A673 (cell line): ENCODE measurements at regions not wholly inside any gene's neighbourhood (a gene's known extent, or its start where the extent isn't known, plus 50 kb on each side); places are given as distances from the start of the nearest gene placed in this dataset.

Source experiments
- BruUV-seq: library from RNA; stranded (reverse); fragments of 400-500 nt; replicated peaks from 2 replicates; lab custom pipeline; 2021; lab: Mats Ljungman, UMichigan
- CTCF ChIA-PET: fragments of 300-600 bp; sonication (Branson Sonifier 250); formaldehyde crosslinking; loops from one replicate; lab custom pipeline; 2022; ENCODE audit warnings: antibody characterized with exemption; lab: Charles Lee
- POLR2A ChIA-PET: fragments of 300-600 bp; sonication (Branson Sonifier 250); formaldehyde crosslinking; loops from one replicate; lab custom pipeline; 2022; ENCODE audit warnings: antibody characterized with exemption; ENCODE audit not compliant: low non-redundant PET; lab: Charles Lee
- DNase-seq: peaks from one replicate; pipeline ENCODE4 v3.0.0-alpha.2; 2015; ENCODE audit warnings: low spot score
- H3K27ac ChIP-seq: fragments of 200-600 bp; sonication (generic); 2 replicates; pipeline ENCODE4 v1.5.1; 2016; ENCODE audit warnings: mixed run types, low read depth, mild to moderate bottlenecking, mixed read lengths, antibody characterized with exemption, low read length; ENCODE audit not compliant: poor library complexity, severe bottlenecking
- H3K27me3 ChIP-seq: fragments of 200-600 bp; sonication (generic); replicated peaks from 2 replicates; pipeline ENCODE4 v1.6.1; 2017; ENCODE audit warnings: mixed run types, low read depth, mild to moderate bottlenecking, mixed read lengths, antibody characterized with exemption, low read length; ENCODE audit not compliant: insufficient read depth, poor library complexity
- H3K36me3 ChIP-seq: fragments of 200-600 bp; sonication (generic); 2 replicates; pipeline ENCODE4 v1.6.1; 2016; ENCODE audit warnings: mixed run types, mild to moderate bottlenecking, mixed read lengths, antibody characterized with exemption, low read length; ENCODE audit not compliant: insufficient read depth, poor library complexity, severe bottlenecking
- H3K4me1 ChIP-seq: fragments of 200-600 bp; sonication (generic); 2 replicates; pipeline ENCODE4 v1.6.1; 2017; ENCODE audit warnings: mixed run types, mild to moderate bottlenecking, mixed read lengths, antibody characterized with exemption, low read length; ENCODE audit not compliant: insufficient read depth, poor library complexity, severe bottlenecking
- H3K4me3 ChIP-seq: fragments of 200-600 bp; sonication (generic); 2 replicates; pipeline ENCODE4 v1.5.1; 2016; ENCODE audit warnings: low read depth, mixed run types, mild to moderate bottlenecking, mixed read lengths, low read length; ENCODE audit not compliant: poor library complexity, severe bottlenecking
- H3K9me3 ChIP-seq: fragments of 200-600 bp; sonication (generic); 2 replicates; pipeline ENCODE4 v1.6.1; 2016; ENCODE audit warnings: mixed run types, low read depth, mild to moderate bottlenecking, mixed read lengths, antibody characterized with exemption, low read length; ENCODE audit not compliant: poor library complexity, severe bottlenecking
- CTCF ChIP-seq: fragments of 300-800, 200-600 bp; sonication (generic); conservative IDR thresholded peaks from 2 replicates; pipeline ENCODE4 v1.5.1; 2017; ENCODE audit warnings: low read depth, mild to moderate bottlenecking, antibody characterized with exemption, low read length, moderate library complexity, mixed read lengths
- EZH2 ChIP-seq: fragments of 200-600 bp; sonication (generic); IDR thresholded peaks from 2 replicates; pipeline ENCODE4 v1.6.1; 2017; ENCODE audit warnings: borderline replicate concordance, low read depth, mild to moderate bottlenecking, mixed read lengths, antibody characterized with exemption, low read length; ENCODE audit not compliant: poor library complexity, severe bottlenecking
- intact Hi-C: fragments of 100-400 bp; cut with micrococcal nuclease; formaldehyde crosslinking; loops from one replicate; pipeline ENCODE4 v1.10.0; 2022; ENCODE audit not compliant: unreplicated experiment

DNA sequence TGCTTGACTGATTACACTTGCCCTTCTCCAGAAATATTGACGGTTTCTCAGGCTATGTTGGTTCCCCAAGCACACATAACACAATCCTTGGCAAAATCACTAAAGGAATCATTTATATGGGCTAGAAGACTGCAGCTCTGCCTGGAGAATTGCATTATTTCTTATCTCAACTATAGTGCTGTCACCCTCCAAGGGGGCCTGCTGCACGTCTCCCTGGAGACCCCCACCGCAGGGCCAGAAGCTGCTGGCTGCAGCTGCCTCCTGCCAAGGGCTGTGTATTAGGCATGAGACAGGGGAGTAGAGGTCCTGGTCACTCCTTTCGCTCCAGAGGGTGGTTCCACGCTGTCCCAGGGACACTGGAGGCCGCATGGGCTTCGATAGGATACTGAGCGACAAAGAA, 76.6 kb downstream of the LRRC30 start:
- Histone ChIP-seq H3K4me1 (no peaks in the 10 kb centered on the region), H3K27ac (no peak overlapping the region), H3K9me3 (peaks cover 37% of the 10 kb centered on the region), H3K4me3 (no peak overlapping the region), H3K27me3 (no peaks in the 10 kb centered on the region), H3K36me3 (no peaks in the 10 kb centered on the region)
- DNase-seq: no peak
- TF ChIP-seq CTCF: no peak
- ChIA-PET CTCF (no interaction called here), POLR2A (no interaction called here)
- intact Hi-C loops: no loop called here
- BruUV-seq: no TSS peak

DNA sequence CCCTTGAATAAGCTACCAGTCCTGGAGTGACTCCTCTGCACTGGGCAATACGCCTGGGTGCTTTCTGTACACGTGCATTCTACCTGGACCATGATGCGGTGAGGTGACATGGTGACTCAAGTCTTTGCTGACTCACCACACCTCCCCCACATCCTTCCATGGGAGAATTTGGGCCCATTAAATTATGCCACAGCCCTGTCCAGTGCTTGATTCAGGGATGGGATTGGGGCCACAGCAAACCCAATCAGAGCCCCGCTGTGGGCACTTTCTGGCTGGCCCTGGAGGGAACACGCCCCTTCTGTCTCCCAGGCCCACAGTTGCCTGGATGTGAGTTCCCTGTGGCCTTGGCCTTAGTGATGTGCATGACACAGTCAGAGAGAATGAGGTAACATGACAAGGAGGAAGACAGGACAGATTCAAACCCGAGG, 86.9 kb downstream of the LRRC30 start:
- Histone ChIP-seq H3K27ac (no peak overlapping the region), H3K9me3 (peaks cover 15% of the 10 kb centered on the region), H3K27me3 (no peaks in the 10 kb centered on the region), H3K36me3 (no peaks in the 10 kb centered on the region), H3K4me1 (no peaks in the 10 kb centered on the region), H3K4me3 (no peak overlapping the region)
- intact Hi-C loops: no loop called here
- DNase-seq: no peak
- ChIA-PET POLR2A (no interaction called here), CTCF (no interaction called here)
- TF ChIP-seq EZH2 (no peak), CTCF (no peak)
- BruUV-seq: no TSS peak

- H3K4me1 ChIP-seq: no peaks in the 10 kb centered on the region
- CTCF ChIA-PET: no interaction called here
- H3K4me3 ChIP-seq: no peak overlapping the region
- no peaks in the 10 kb centered on the region for H3K27me3 ChIP-seq
- BruUV-seq: no TSS peak
- H3K9me3 ChIP-seq: peaks cover 24% of the 10 kb centered on the region
- H3K36me3 ChIP-seq: no peaks in the 10 kb centered on the region
- DNase-seq: no peak
- no peak for TF ChIP-seq CTCF
- no peak for TF ChIP-seq EZH2
- intact Hi-C loops: no loop called here
- POLR2A ChIA-PET: no interaction called here
- H3K27ac ChIP-seq: no peak overlapping the region
These were observed 88.3 kb downstream of the LRRC30 start for GRCh38 chr18:7319161-7319560.
